ACC112 (cell line): ENCODE measurements at regions not wholly inside any gene's neighbourhood (a gene's known extent, or its start where the extent isn't known, plus 50 kb on each side); places are given as distances from the start of the nearest gene placed in this dataset.
A peak's percentile ranks its signal among the peaks of the same experiment; 100 is the strongest.

ENCODE experiments used
- H2AFZ ChIP-seq: fragments of 200-600 bp; sonication (generic); one replicate; pipeline ENCODE4 v1.6.0; 2017; ENCODE audit warnings: antibody characterized with exemption, low read length; ENCODE audit not compliant: unreplicated experiment
- H3K27ac ChIP-seq: fragments of 200-600 bp; sonication (generic); 2 replicates; pipeline ENCODE4 v1.5.1; 2014; ENCODE audit warnings: low read depth, mild to moderate bottlenecking, antibody characterized with exemption, low read length, moderate library complexity
- H3K27me3 ChIP-seq: fragments of 200-600 bp; sonication (generic); 2 replicates; pipeline ENCODE4 v1.6.1; 2014; ENCODE audit warnings: mild to moderate bottlenecking, antibody characterized with exemption, low read length, moderate library complexity, mixed read lengths; ENCODE audit not compliant: insufficient read depth
- H3K36me3 ChIP-seq: fragments of 200-600 bp; sonication (generic); 2 replicates; pipeline ENCODE4 v1.6.1; 2016; ENCODE audit warnings: mild to moderate bottlenecking, antibody characterized with exemption, low read length, moderate library complexity, mixed read lengths; ENCODE audit not compliant: insufficient read depth
- H3K4me1 ChIP-seq: fragments of 200-600 bp; sonication (generic); one replicate; pipeline ENCODE4 v1.6.1; 2016; ENCODE audit warnings: low read length, mixed read lengths; ENCODE audit not compliant: insufficient read depth, unreplicated experiment, control insufficient read depth
- H3K4me3 ChIP-seq: fragments of 200-600 bp; sonication (generic); 2 replicates; pipeline ENCODE4 v1.5.1; 2014; ENCODE audit warnings: mild to moderate bottlenecking, low read depth, low read length
- H3K79me2 ChIP-seq: fragments of 200-600 bp; sonication (generic); one replicate; pipeline ENCODE4 v1.6.0; 2016; ENCODE audit warnings: low read length; ENCODE audit not compliant: control insufficient read depth, unreplicated experiment, insufficient read depth

DNA sequence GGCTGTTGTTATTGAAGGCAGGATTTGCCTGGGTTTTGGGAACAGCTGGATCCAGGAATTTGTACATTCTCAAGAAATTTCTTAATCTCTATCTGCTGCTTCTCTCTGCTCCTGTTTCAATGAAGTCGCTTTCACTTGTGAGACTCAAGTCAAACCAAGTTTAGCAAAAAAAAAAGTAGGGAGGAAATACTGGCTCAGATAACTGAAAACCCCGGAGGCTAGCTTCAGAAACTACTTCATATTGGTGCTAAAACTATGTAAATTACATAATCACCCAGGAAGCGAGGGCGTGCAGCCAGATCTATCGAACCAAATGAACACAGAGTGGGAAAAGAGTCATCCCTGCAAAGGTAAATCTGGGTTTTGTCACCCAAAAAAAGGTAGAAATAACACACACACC is 68.3 kb upstream of the FICD start:
- peak overlapping the region; percentile 12; the same call in 1 of the 2 replicates for H3K4me3 ChIP-seq
- peaks cover 14% of the 10 kb centered on the region for H3K27me3 ChIP-seq
- H3K27ac ChIP-seq = peak overlapping the region; percentile 44
- no peaks in the 10 kb centered on the region for H3K79me2 ChIP-seq
- no peaks in the 10 kb centered on the region for H3K36me3 ChIP-seq
- H2AFZ ChIP-seq = no peak overlapping the region
- H3K4me1 ChIP-seq = peaks cover 16% of the 10 kb centered on the region

DNA sequence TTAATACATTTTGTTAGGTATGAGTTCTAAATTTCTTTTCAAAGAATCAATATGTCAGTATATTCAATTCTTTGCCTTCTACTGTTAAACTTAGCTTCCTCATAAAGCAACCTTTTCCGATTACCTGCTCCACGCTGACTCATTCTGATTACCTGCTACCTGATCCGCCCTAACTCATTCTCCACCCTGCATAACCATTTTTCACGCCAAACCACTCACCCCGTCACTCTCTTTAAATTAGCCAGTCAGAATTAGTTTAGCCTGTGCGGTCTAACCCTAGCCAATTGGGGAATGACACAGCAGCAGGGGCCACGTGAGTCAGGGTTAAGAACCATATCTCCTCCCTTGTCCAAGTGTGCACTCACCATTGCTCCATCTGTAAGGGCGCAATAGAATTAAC is 72.2 kb upstream of the FICD start:
- Histone ChIP-seq H3K4me1 (peaks cover 15% of the 10 kb centered on the region), H3K27ac (no peak overlapping the region), H3K79me2 (no peaks in the 10 kb centered on the region), H3K4me3 (no peak overlapping the region), H3K27me3 (peaks cover 7% of the 10 kb centered on the region), H3K36me3 (no peaks in the 10 kb centered on the region), H2AFZ (no peak overlapping the region)

DNA sequence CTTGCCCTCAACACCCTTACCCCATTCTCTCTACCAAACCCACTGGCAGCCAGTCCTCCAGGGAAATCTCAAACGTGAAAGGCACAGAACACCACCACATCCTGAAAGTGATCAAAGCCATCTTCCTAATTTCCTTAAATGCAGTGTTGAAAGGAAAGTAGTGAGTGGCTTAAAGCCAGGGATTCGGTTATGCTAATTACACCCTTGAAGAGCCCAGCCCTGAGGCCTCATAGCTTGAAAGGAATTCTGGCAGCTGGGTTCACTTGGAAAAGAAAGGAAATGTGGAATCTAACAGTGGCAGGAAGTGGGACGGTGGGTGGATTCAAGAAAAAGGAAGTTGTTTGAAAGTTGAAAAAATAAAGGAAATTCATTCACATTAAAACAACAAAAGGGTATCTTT is 73.0 kb upstream of the FICD start:
- H3K4me3 ChIP-seq = no peak overlapping the region
- no peak overlapping the region for H3K27ac ChIP-seq
- H3K79me2 ChIP-seq = no peaks in the 10 kb centered on the region
- peaks cover 11% of the 10 kb centered on the region for H3K27me3 ChIP-seq
- H3K36me3 ChIP-seq = no peaks in the 10 kb centered on the region
- H3K4me1 ChIP-seq = peaks cover 7% of the 10 kb centered on the region
- no peak overlapping the region for H2AFZ ChIP-seq

DNA sequence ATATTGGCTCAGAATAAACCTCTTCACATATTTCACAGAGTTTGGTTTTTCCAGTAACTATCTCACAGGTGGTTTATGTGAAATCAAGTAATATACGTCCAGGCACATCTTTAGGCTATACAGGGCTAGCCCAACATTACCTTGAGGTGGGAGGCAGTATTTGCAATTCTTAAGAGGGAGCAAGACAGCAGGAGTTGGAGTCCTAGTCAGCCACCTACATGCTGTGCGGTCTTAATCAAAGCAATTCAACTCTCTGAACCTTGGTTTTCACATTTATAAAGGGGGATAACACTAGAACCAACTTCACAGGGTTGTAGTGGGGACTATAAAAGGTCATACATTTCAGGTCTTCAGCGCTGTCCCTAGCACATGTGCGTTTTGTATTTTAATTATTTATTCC is 73.5 kb upstream of the FICD start:
- no peaks in the 10 kb centered on the region for H3K79me2 ChIP-seq
- H2AFZ ChIP-seq = no peak overlapping the region
- peaks cover 11% of the 10 kb centered on the region for H3K27me3 ChIP-seq
- no peak overlapping the region for H3K27ac ChIP-seq
- peaks cover 1% of the 10 kb centered on the region for H3K4me1 ChIP-seq
- H3K36me3 ChIP-seq = no peaks in the 10 kb centered on the region
- no peak overlapping the region for H3K4me3 ChIP-seq

DNA sequence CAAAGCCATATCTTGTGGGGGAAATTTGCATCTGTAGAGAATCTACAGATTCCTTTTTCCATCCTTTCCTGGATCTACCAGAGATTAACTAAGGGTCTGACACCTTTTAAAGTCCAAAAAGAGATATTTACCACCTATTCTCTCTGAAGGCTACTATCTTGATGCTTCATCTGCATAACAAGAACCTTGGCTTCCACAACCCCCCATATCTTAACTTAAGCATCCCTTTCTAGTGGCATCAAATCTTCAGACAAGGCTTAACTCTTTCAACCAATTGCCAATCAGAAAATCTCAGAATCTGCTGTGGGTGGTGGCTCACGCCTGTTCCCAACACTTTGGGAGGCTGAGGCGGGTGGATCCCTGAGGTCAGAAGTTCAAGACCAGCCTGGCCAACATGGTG is 74.3 kb upstream of the FICD start:
- H3K36me3 ChIP-seq = no peaks in the 10 kb centered on the region
- H3K27ac ChIP-seq = no peak overlapping the region
- no peak overlapping the region for H3K4me3 ChIP-seq
- peaks cover 11% of the 10 kb centered on the region for H3K27me3 ChIP-seq
- H2AFZ ChIP-seq = no peak overlapping the region
- no peaks in the 10 kb centered on the region for H3K79me2 ChIP-seq
- H3K4me1 ChIP-seq = no peaks in the 10 kb centered on the region

DNA sequence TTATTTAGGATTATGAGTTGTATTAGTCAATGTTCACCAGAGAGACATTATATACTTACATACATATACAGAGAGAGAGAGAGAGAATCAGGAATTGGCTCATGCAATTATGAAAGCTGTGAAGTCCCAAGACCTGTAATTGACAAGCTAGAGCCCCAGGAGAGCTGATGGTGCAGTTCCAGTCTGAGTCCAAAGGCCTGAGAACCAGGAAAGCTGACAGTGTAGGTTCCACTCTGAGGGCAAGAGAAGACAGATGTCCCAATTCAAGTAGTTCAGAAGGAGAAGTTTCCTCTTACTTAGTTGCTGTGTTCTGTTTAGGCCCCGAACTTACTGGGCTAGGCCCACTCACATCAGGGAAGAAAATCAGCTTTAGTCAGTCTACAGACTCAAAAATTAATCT is 76.4 kb upstream of the FICD start:
- Histone ChIP-seq H3K4me3 (no peak overlapping the region), H3K27me3 (peaks cover 11% of the 10 kb centered on the region), H3K79me2 (no peaks in the 10 kb centered on the region), H3K4me1 (no peaks in the 10 kb centered on the region), H3K27ac (no peak overlapping the region), H2AFZ (no peak overlapping the region), H3K36me3 (no peaks in the 10 kb centered on the region)

DNA sequence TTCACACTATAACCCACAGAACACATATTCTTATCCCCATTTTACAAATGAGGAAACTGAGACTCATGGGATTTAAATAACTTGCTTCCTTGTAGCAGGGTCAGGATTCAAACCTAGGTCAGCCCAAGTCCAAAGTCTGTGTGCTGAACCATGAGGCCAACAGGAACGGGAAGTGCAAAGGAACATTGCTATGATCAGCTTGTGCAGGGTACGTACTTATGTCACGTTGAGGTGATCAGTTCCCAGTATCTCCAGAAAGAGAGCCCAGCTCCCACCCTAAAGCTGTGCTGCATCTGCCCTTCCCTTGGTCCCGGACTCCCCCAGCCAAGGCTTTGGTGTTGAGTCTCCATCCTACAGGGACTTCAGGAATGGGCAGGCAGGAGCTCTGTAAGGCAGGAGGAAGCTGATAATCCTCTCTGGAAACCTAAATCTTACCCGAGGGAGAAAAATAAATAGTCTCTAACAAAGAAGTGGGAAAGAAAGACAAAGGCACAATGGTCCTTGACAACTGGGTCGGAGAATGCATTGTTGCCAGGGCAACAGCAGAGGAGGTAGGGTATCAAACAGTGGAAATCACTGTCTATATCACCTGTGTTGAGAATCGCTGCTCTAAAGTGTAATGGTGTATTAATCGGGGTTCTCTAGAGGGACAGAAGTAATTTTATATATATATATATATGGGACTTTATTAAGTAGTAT is 82.5 kb upstream of the FICD start:
- H3K27me3 ChIP-seq = peaks cover 13% of the 10 kb centered on the region
- no peak overlapping the region for H3K4me3 ChIP-seq
- H2AFZ ChIP-seq = no peak overlapping the region
- H3K27ac ChIP-seq = no peak overlapping the region
- no peaks in the 10 kb centered on the region for H3K4me1 ChIP-seq
- no peaks in the 10 kb centered on the region for H3K79me2 ChIP-seq
- H3K36me3 ChIP-seq = no peaks in the 10 kb centered on the region

DNA sequence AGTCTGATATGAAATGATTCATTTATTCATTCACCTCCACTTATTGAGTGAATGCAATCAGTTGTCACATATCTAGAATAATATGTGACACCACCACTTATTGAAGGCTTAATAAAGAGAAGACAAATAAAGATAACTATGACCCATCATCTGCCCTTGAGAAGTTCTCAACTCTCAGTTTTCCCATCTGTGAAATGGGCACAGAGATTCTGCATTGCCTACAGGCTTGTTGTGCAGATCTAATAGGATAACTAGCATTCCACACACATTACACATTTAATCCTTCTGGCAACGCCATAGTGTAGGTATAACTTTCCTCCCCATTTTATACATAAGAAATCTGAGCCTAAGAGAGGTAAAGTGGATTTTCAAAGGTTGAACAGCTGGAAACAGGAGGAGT is 84.2 kb upstream of the FICD start:
- no peak overlapping the region for H3K27ac ChIP-seq
- no peak overlapping the region for H3K4me3 ChIP-seq
- H3K79me2 ChIP-seq = no peaks in the 10 kb centered on the region
- H3K4me1 ChIP-seq = no peaks in the 10 kb centered on the region
- peaks cover 9% of the 10 kb centered on the region for H3K27me3 ChIP-seq
- no peak overlapping the region for H2AFZ ChIP-seq
- H3K36me3 ChIP-seq = no peaks in the 10 kb centered on the region

DNA sequence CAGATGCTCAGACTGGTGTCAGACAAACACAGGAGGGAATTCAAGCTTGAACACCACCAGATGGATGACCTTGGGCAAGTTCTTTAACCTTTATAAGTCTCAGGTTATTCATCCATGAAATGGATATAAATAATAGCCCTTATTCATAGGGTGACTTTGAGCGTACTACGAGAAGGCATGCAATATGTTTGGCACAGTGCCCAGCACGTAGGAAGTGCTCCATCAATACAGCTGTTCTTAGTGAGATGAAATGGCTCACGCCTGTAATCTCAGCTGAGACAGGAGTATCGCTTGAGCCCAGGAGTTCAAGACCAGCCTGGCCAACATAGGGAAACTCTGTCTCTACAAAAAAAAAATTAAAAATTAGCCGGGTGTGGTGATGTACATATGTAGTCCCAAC is 84.8 kb upstream of the FICD start:
- Histone ChIP-seq H3K79me2 (no peaks in the 10 kb centered on the region), H2AFZ (no peak overlapping the region), H3K27me3 (peaks cover 9% of the 10 kb centered on the region), H3K4me1 (no peaks in the 10 kb centered on the region), H3K4me3 (no peak overlapping the region), H3K27ac (no peak overlapping the region), H3K36me3 (no peaks in the 10 kb centered on the region)

DNA sequence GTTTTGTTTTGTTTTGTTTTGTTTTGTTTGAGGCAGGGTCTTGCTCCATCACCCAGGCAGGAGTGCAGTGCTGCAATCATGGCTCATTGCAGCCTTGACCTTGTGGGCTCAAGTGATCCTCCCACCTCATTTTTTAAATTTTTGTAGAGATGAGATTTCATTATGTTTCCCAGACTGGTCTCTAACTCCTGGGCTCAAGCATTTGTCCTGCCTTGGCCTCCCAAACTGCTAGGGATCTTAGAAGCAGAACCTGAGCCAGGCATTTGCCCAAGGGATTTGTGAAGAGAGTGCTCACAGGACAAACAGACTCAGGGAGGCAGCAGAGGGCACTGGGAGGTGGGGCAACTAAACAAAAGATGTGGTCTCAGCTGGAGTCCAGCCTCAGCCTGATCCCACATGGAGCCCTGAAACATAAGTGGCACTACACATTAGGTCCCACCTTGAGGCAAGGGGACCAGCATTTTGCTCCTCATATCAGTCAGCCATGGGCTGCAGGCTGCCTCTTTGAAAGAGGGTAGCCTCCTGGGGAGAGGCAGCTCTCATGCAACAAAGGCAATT is 86.2 kb upstream of the CMKLR1 start:
- Histone ChIP-seq H3K4me1 (peaks cover 4% of the 10 kb centered on the region), H3K36me3 (no peaks in the 10 kb centered on the region), H3K27me3 (peaks cover 9% of the 10 kb centered on the region), H3K79me2 (no peaks in the 10 kb centered on the region), H3K4me3 (no peak overlapping the region), H3K27ac (no peak overlapping the region), H2AFZ (no peak overlapping the region)

DNA sequence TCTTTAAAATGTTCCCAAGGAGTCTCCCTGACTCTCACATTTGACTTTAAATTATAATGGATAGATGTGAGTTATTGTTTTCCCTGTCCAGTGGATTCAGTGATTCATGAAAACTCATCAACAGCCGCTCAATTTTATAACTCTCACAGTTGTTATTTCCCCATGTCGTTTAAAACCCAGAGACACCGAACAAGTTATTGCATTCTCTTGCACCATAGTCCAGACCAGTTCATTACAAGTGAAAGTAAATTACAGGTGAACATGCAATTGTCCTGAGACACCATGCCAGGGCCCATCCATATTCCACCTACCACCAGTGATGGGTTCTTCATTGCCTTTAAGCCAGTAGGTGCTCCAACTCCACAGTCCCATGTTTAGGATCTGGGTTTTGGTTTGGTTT is 85.7 kb upstream of the CMKLR1 start:
- no peaks in the 10 kb centered on the region for H3K79me2 ChIP-seq
- H2AFZ ChIP-seq = no peak overlapping the region
- peaks cover 9% of the 10 kb centered on the region; the same call in 1 of the 2 replicates for H3K27me3 ChIP-seq
- no peak overlapping the region for H3K27ac ChIP-seq
- peaks cover 4% of the 10 kb centered on the region for H3K4me1 ChIP-seq
- no peak overlapping the region for H3K4me3 ChIP-seq
- H3K36me3 ChIP-seq = no peaks in the 10 kb centered on the region
